ENCODE measurements at regions not wholly inside any gene's neighbourhood (a gene's known extent, or its start where the extent isn't known, plus 50 kb on each side); places are given as distances from the start of the nearest gene placed in this dataset.

DNA sequence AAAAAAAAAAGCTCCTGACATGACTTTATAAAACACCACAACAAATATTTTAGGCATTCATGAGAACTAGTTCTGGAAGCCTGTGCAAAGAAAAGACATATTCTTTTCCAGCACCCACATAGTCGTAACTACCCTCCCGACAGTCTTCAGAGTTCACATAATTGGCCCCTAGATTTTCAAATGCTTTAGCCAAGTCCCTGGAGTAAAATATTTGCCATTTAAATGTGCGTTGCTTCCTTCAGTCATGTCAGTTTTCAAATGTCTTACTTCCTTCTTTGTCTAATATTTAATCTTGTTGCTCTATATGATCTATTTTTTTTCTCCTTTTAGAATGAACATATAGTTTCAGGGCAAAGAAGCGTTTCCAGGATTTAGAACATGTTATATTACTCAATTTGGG is 66.8 kb upstream of the KRAS start:
- TF ChIP-seq MEF2B (IDR thresholded peaks at IDR 0.05; ENCODE audit: partially characterized antibody, poor library complexity, severe bottlenecking) (peak; percentile 44), FOXK2 (IDR thresholded peaks at IDR 0.05) (no peak), ZNF384 (IDR thresholded peaks at IDR 0.05; ENCODE audit: borderline replicate concordance, low read depth, low read length) (peak; percentile 42; the same call in 1 of the 2 replicates)
- BruUV-seq (replicated peaks) = no TSS peak
- CTCF ChIA-PET = interaction anchor here (0.6 to 1.2 kb wide), 5 partner anchors 12 to 161 kb away, joined by 3 to 6 read pairs (median 3); no protein-coding TSS in a partner anchor

DNA sequence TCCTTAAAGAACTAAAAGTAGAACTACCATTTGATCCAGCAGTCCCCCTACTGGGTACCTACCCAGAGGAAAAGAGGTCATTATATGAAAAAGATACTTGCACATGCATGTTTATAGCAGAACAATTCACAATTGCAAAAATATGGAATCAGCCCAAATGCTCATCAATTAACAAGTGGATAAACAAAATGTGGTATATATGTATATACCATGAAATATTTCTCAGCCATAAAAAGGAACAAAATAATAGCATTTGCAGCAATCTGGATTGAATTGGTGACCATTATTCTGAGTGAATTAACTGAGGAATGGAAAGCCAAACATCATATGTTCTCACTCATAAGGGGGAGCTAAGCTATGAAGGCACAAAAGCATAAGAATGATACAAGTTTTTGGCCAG is 64.7 kb upstream of the KRAS start:
- H3K4me2 ChIP-seq (ENCODE audit: control insufficient read depth, insufficient read depth) = no peak overlapping the region
- peaks cover 7% of the 10 kb centered on the region for H3K4me1 ChIP-seq (ENCODE audit: control insufficient read depth, insufficient read depth, low read length)
- H4K20me1 ChIP-seq (ENCODE audit: control insufficient read depth, insufficient read depth) = no peaks in the 10 kb centered on the region
- H3K36me3 ChIP-seq (ENCODE audit: control insufficient read depth in 2 of 2, insufficient read depth in 2 of 2, low read length in 1 of 2) = no peaks in the 10 kb centered on the region
- H2AFZ ChIP-seq (ENCODE audit: control insufficient read depth, low read depth, low read length) = no peak overlapping the region
- no peaks in the 10 kb centered on the region; the same call in 2 of the 3 replicates for H3K9me3 ChIP-seq (replicated peaks; ENCODE audit: control insufficient read depth, insufficient read depth, low read length)
- DNase-seq (ENCODE audit: low read depth, low spot score) (no peak), FAIRE-seq (no peak), ATAC-seq (no peak)
- RAD21 ChIA-PET (ENCODE audit: unreplicated experiment) = no interaction called here
- POLR2A ChIA-PET = no interaction called here
- H3K4me3 ChIP-seq = no peak overlapping the region
- H3K9ac ChIP-seq (ENCODE audit: control insufficient read depth, insufficient read depth, low read length) = no peak overlapping the region
- in situ Hi-C loops (cut with MboI) (no loop called here), intact Hi-C loops (cut with micrococcal nuclease; ENCODE audit: unreplicated experiment) (no loop called here)
- H3K27ac ChIP-seq (ENCODE audit: control insufficient read depth, insufficient read depth) = no peak overlapping the region
- H3K27me3 ChIP-seq (replicated peaks in 1 of 2; ENCODE audit: control insufficient read depth in 2 of 2, insufficient read depth in 2 of 2, low read length in 1 of 2) = no peaks in the 10 kb centered on the region
- SMC1A ChIA-PET (ENCODE audit: uncharacterized antibody, unreplicated experiment) = no interaction called here
- no peaks in the 10 kb centered on the region for H3K79me2 ChIP-seq (ENCODE audit: control insufficient read depth, insufficient read depth, low read length)
- BruUV-seq (replicated peaks) = no TSS peak
- CTCF ChIA-PET = no interaction called here
- no peak for TF ChIP-seq RUNX3 (IDR thresholded peaks at IDR 0.05; ENCODE audit: low read length)
- no peak for TF ChIP-seq ZNF207 (IDR thresholded peaks at IDR 0.05; ENCODE audit: borderline replicate concordance)
- no peak for TF ChIP-seq CEBPB (IDR thresholded peaks at IDR 0.05; ENCODE audit: borderline replicate concordance in 1 of 2, low read depth in 2 of 2, low read length in 2 of 2)
- TF ChIP-seq, protein P1, sequence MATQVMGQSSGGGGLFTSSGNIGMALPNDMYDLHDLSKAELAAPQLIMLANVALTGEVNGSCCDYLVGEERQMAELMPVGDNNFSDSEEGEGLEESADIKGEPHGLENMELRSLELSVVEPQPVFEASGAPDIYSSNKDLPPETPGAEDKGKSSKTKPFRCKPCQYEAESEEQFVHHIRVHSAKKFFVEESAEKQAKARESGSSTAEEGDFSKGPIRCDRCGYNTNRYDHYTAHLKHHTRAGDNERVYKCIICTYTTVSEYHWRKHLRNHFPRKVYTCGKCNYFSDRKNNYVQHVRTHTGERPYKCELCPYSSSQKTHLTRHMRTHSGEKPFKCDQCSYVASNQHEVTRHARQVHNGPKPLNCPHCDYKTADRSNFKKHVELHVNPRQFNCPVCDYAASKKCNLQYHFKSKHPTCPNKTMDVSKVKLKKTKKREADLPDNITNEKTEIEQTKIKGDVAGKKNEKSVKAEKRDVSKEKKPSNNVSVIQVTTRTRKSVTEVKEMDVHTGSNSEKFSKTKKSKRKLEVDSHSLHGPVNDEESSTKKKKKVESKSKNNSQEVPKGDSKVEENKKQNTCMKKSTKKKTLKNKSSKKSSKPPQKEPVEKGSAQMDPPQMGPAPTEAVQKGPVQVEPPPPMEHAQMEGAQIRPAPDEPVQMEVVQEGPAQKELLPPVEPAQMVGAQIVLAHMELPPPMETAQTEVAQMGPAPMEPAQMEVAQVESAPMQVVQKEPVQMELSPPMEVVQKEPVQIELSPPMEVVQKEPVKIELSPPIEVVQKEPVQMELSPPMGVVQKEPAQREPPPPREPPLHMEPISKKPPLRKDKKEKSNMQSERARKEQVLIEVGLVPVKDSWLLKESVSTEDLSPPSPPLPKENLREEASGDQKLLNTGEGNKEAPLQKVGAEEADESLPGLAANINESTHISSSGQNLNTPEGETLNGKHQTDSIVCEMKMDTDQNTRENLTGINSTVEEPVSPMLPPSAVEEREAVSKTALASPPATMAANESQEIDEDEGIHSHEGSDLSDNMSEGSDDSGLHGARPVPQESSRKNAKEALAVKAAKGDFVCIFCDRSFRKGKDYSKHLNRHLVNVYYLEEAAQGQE (IDR thresholded peaks at IDR 0.05; ENCODE audit: low read depth, low read length) = no peak
- no peak for TF ChIP-seq IRF4 (IDR thresholded peaks at IDR 0.05; ENCODE audit: low read depth, low read length)
- TF ChIP-seq, protein P2, sequence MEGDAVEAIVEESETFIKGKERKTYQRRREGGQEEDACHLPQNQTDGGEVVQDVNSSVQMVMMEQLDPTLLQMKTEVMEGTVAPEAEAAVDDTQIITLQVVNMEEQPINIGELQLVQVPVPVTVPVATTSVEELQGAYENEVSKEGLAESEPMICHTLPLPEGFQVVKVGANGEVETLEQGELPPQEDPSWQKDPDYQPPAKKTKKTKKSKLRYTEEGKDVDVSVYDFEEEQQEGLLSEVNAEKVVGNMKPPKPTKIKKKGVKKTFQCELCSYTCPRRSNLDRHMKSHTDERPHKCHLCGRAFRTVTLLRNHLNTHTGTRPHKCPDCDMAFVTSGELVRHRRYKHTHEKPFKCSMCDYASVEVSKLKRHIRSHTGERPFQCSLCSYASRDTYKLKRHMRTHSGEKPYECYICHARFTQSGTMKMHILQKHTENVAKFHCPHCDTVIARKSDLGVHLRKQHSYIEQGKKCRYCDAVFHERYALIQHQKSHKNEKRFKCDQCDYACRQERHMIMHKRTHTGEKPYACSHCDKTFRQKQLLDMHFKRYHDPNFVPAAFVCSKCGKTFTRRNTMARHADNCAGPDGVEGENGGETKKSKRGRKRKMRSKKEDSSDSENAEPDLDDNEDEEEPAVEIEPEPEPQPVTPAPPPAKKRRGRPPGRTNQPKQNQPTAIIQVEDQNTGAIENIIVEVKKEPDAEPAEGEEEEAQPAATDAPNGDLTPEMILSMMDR (IDR thresholded peaks at IDR 0.05 in 2 of 3, conservative IDR thresholded peaks at IDR 0.05 in 1 of 3; ENCODE audit: control insufficient read depth in 2 of 3, extremely low read depth in 1 of 3, insufficient read depth in 1 of 3, low read depth in 3 of 3, low read length in 3 of 3) = no peak
- TF ChIP-seq NBN (IDR thresholded peaks at IDR 0.05) = no peak
- TF ChIP-seq, protein P3, sequence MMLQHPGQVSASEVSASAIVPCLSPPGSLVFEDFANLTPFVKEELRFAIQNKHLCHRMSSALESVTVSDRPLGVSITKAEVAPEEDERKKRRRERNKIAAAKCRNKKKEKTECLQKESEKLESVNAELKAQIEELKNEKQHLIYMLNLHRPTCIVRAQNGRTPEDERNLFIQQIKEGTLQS (IDR thresholded peaks at IDR 0.05; ENCODE audit: borderline replicate concordance, extremely low read depth, low read depth, low read length) = no peak

More for the DNA sequence above, 66.8 kb upstream of the KRAS start:
- Histone ChIP-seq H3K4me2 (ENCODE audit: control insufficient read depth, insufficient read depth) (no peak overlapping the region), H3K4me1 (ENCODE audit: control insufficient read depth, insufficient read depth, low read length) (peaks cover 23% of the 10 kb centered on the region), H2AFZ (ENCODE audit: control insufficient read depth, low read depth, low read length) (no peak overlapping the region), H3K79me2 (ENCODE audit: control insufficient read depth, insufficient read depth, low read length) (no peaks in the 10 kb centered on the region), H3K36me3 (ENCODE audit: control insufficient read depth in 2 of 2, insufficient read depth in 2 of 2, low read length in 1 of 2) (no peaks in the 10 kb centered on the region), H3K27me3 (replicated peaks in 1 of 2; ENCODE audit: control insufficient read depth in 2 of 2, insufficient read depth in 2 of 2, low read length in 1 of 2) (no peaks in the 10 kb centered on the region), H3K27ac (ENCODE audit: control insufficient read depth, insufficient read depth) (no peak overlapping the region), H4K20me1 (ENCODE audit: control insufficient read depth, insufficient read depth) (no peaks in the 10 kb centered on the region), H3K9me3 (replicated peaks; ENCODE audit: control insufficient read depth, insufficient read depth, low read length) (no peaks in the 10 kb centered on the region; the same call in 2 of the 3 replicates), H3K9ac (ENCODE audit: control insufficient read depth, insufficient read depth, low read length) (no peak overlapping the region), H3K4me3 (no peak overlapping the region)
- FAIRE-seq (no peak), ATAC-seq (no peak), DNase-seq (ENCODE audit: low read depth, low spot score) (no peak)
- SMC1A ChIA-PET (ENCODE audit: uncharacterized antibody, unreplicated experiment) = interaction anchor here (0.6 to 5.2 kb wide), 9 partner anchors 18 to 325 kb away, joined by 3 to 42 read pairs (median 4); no protein-coding TSS in a partner anchor
- RAD21 ChIA-PET (ENCODE audit: unreplicated experiment) = interaction anchor here (0.6 to 5.5 kb wide), 8 partner anchors 17 to 320 kb away, joined by 3 to 37 read pairs (median 4); partner anchors contain the start of gene KRAS
- in situ Hi-C loops (cut with MboI) = no loop called here
- POLR2A ChIA-PET = interaction anchor here (0.5 to 0.9 kb wide), 2 partner anchors 16 to 24 kb away, joined by 4 to 9 read pairs; no protein-coding TSS in a partner anchor
- intact Hi-C loops (cut with micrococcal nuclease; ENCODE audit: unreplicated experiment) = no loop called here
- WGBS (ENCODE audit: insufficient coverage, insufficient replicate concordance, low lambda C conversion rate, missing lambda C conversion rate) = 55% methylated on average over 4 of the region's 4 CpGs
